WERI-Rb-1 (cell line): ENCODE measurements at regions not wholly inside any gene's neighbourhood (a gene's known extent, or its start where the extent isn't known, plus 50 kb on each side); places are given as distances from the start of the nearest gene placed in this dataset.

Experiments used
- DNase-seq: peaks from one replicate; pipeline ENCODE4 v3.0.0-alpha.2; 2020
- H3K27ac ChIP-seq: fragments of 250-450 bp; sonication (Bioruptor Pico); 2 replicates; pipeline ENCODE4 v1.5.1; 2020; ENCODE audit warnings: mild to moderate bottlenecking, moderate library complexity
- H3K27me3 ChIP-seq: fragments of 250-450 bp; sonication (Bioruptor Pico); 2 replicates; pipeline ENCODE4 v1.5.1; 2021; ENCODE audit warnings: mild to moderate bottlenecking, low read depth, moderate library complexity; ENCODE audit not compliant: insufficient read depth, severe bottlenecking
- H3K36me3 ChIP-seq: fragments of 250-450 bp; sonication (Bioruptor Pico); 2 replicates; pipeline ENCODE4 v1.5.1; 2020; ENCODE audit warnings: mild to moderate bottlenecking, moderate library complexity
- H3K4me3 ChIP-seq: 2 replicates; pipeline ENCODE4 v1.5.1; 2011; ENCODE audit warnings: low read depth, mild to moderate bottlenecking, control low read depth, low read length
- H3K9me3 ChIP-seq: fragments of 250-450 bp; sonication (Bioruptor Pico); 2 replicates; pipeline ENCODE4 v1.5.1; 2021; ENCODE audit warnings: mild to moderate bottlenecking, moderate library complexity; ENCODE audit not compliant: severe bottlenecking
- CTCF ChIP-seq: IDR thresholded peaks from 2 replicates; pipeline ENCODE4 v1.5.1; 2011; ENCODE audit warnings: low read depth, mild to moderate bottlenecking, control low read depth, inconsistent platforms, low read length

- Histone ChIP-seq H3K4me3 (no peak overlapping the region), H3K36me3 (no peaks in the 10 kb centered on the region), H3K27ac (no peak overlapping the region), H3K9me3 (no peaks in the 10 kb centered on the region), H3K27me3 (peaks cover 90% of the 10 kb centered on the region)
- no peak for DNase-seq
- TF ChIP-seq CTCF, result no peak
These were observed 354.4 kb downstream of the SETD4 start for GRCh38 chr21:35705888-35706287.

GRCh38 chr21:35705237-35705887 lies 355.0 kb downstream of the SETD4 start:
- TF ChIP-seq CTCF, result no peak
- no peaks in the 10 kb centered on the region for H3K36me3 ChIP-seq
- DNase-seq, result no peak
- peaks cover 90% of the 10 kb centered on the region for H3K27me3 ChIP-seq
- H3K9me3 ChIP-seq, result no peaks in the 10 kb centered on the region
- H3K27ac ChIP-seq, result no peak overlapping the region
- H3K4me3 ChIP-seq, result no peak overlapping the region

- Histone ChIP-seq H3K36me3 (no peaks in the 10 kb centered on the region), H3K4me3 (no peak overlapping the region), H3K27me3 (peaks cover 97% of the 10 kb centered on the region), H3K27ac (no peak overlapping the region), H3K9me3 (no peaks in the 10 kb centered on the region)
- no peak for TF ChIP-seq CTCF
- DNase-seq, result no peak
These were observed 356.6 kb downstream of the SETD4 start for GRCh38 chr21:35703704-35704103.

GRCh38 chr21:35699361-35699760 lies 361.0 kb downstream of the SETD4 start:
- no peaks in the 10 kb centered on the region for H3K36me3 ChIP-seq
- H3K9me3 ChIP-seq, result no peaks in the 10 kb centered on the region
- TF ChIP-seq CTCF, result no peak
- DNase-seq, result no peak
- H3K27me3 ChIP-seq, result peaks cover 96% of the 10 kb centered on the region
- no peak overlapping the region for H3K4me3 ChIP-seq
- no peak overlapping the region for H3K27ac ChIP-seq

- Histone ChIP-seq H3K9me3 (no peaks in the 10 kb centered on the region), H3K4me3 (no peak overlapping the region), H3K27me3 (peaks cover 95% of the 10 kb centered on the region), H3K36me3 (no peaks in the 10 kb centered on the region), H3K27ac (no peak overlapping the region)
- no peak for DNase-seq
- TF ChIP-seq CTCF, result no peak
These were observed 363.0 kb downstream of the SETD4 start for GRCh38 chr21:35697321-35697808.

- H3K27me3 ChIP-seq, result peaks cover 94% of the 10 kb centered on the region
- no peak for TF ChIP-seq CTCF
- no peak overlapping the region for H3K27ac ChIP-seq
- no peaks in the 10 kb centered on the region for H3K9me3 ChIP-seq
- no peak for DNase-seq
- no peak overlapping the region for H3K4me3 ChIP-seq
- H3K36me3 ChIP-seq, result no peaks in the 10 kb centered on the region
These were observed 363.7 kb downstream of the SETD4 start for GRCh38 chr21:35696644-35697043.
